GM21717 (cell line): ENCODE measurements at regions not wholly inside any gene's neighbourhood (a gene's known extent, or its start where the extent isn't known, plus 50 kb on each side); places are given as distances from the start of the nearest gene placed in this dataset.
"Not testable (repeated sequence)": the region's sequence is repeated elsewhere in the genome, so short reads cannot be mapped to it uniquely, and the experiment has no call there.

Experiments used
- ATAC-seq: cut with Tn5 transposase; IDR thresholded peaks from one replicate; pipeline ENCODE4 v1.9.1; 2021; ENCODE audit warnings: mild to moderate bottlenecking, moderate library complexity; ENCODE audit not compliant: unreplicated experiment

GRCh38 chr5:120083851-120084542 lies 380.1 kb upstream of the PRR16 start:
- ATAC-seq, result no peak

- ATAC-seq, result no peak
Observed at GRCh38 chr5:120084543-120084870, 379.6 kb upstream of the PRR16 start.

GRCh38 chr5:120086081-120086480 lies 378.0 kb upstream of the PRR16 start:
- ATAC-seq, result no peak

- no peak for ATAC-seq
Observed at GRCh38 chr5:120088412-120088811, 375.7 kb upstream of the PRR16 start.

GRCh38 chr5:120088836-120089235 lies 375.3 kb upstream of the PRR16 start:
- no peak for ATAC-seq

GRCh38 chr5:120091376-120091948 lies 372.6 kb upstream of the PRR16 start:
- ATAC-seq, result no peak

- no peak for ATAC-seq
Observed at GRCh38 chr5:120092649-120093048, 371.5 kb upstream of the PRR16 start.

- no peak for ATAC-seq
Observed at GRCh38 chr5:120093178-120093577, 370.9 kb upstream of the PRR16 start.

GRCh38 chr5:120096413-120096812 lies 367.7 kb upstream of the PRR16 start:
- no peak for ATAC-seq

- ATAC-seq, result no peak
Observed at GRCh38 chr5:120098426-120098825, 365.7 kb upstream of the PRR16 start.

- no peak for ATAC-seq
Observed at GRCh38 chr5:120098902-120099535, 365.1 kb upstream of the PRR16 start.

- no peak for ATAC-seq
Observed at GRCh38 chr5:120101771-120102170, 362.3 kb upstream of the PRR16 start.

GRCh38 chr5:120103495-120103894 lies 360.6 kb upstream of the PRR16 start:
- no peak for ATAC-seq

GRCh38 chr5:120106912-120107525 lies 357.1 kb upstream of the PRR16 start:
- ATAC-seq, result no peak

- no peak for ATAC-seq
Observed at GRCh38 chr5:120108586-120109248, 355.4 kb upstream of the PRR16 start.

GRCh38 chr5:120122703-120123102 lies 341.4 kb upstream of the PRR16 start:
- ATAC-seq, result no peak

- ATAC-seq, result no peak
Observed at GRCh38 chr5:120124031-120124430, 340.1 kb upstream of the PRR16 start.

- ATAC-seq, result no peak
Observed at GRCh38 chr5:120124961-120125360, 339.1 kb upstream of the PRR16 start.

GRCh38 chr5:120132347-120132746 lies 331.8 kb upstream of the PRR16 start:
- not testable (repeated sequence) for ATAC-seq

GRCh38 chr5:120134944-120135343 lies 329.2 kb upstream of the PRR16 start:
- ATAC-seq, result no peak

- ATAC-seq, result no peak
Observed at GRCh38 chr5:120137582-120137981, 326.5 kb upstream of the PRR16 start.

GRCh38 chr5:120139039-120139438 lies 325.1 kb upstream of the PRR16 start:
- ATAC-seq, result no peak
